Lung (tissue), 11 donors: ENCODE measurements at regions not wholly inside any gene's neighbourhood (a gene's known extent, or its start where the extent isn't known, plus 50 kb on each side); places are given as distances from the start of the nearest gene placed in this dataset.

ENCODE experiments used
- ATAC-seq: fragments of 200-7000 bp; cut with Tn5 transposase; one replicate; pipeline ENCODE4 v1.9.1; 2020; ENCODE audit warnings: moderate number of reproducible peaks; ENCODE audit not compliant: insufficient read depth, low FRiP score
- DNase-seq, 3 donors: peaks; one replicate each; pipeline ENCODE4 v3.0.0-alpha.2; 2013 to 2017
- H3K27ac ChIP-seq, 2 donors: one replicate each; pipeline ENCODE4 v1.5.1; 2013; ENCODE audit warnings: mild to moderate bottlenecking in 2 of 2, moderate library complexity in 2 of 2, control low read depth in 1 of 2, inconsistent platforms in 1 of 2, low read depth in 1 of 2, low read length in 1 of 2
- H3K27me3 ChIP-seq, 3 donors: one replicate each; pipeline ENCODE4 v1.5.1; 2013; ENCODE audit warnings: low read length in 2 of 3; ENCODE audit not compliant: control insufficient read depth in 3 of 3, insufficient read depth in 3 of 3
- H3K36me3 ChIP-seq, 4 donors: one replicate each; pipeline ENCODE4 v1.5.1; 2013; ENCODE audit warnings: low read length in 4 of 4, mild to moderate bottlenecking in 1 of 4, moderate library complexity in 1 of 4; ENCODE audit not compliant: control insufficient read depth in 4 of 4, insufficient read depth in 4 of 4
- H3K4me1 ChIP-seq, 5 donors: one replicate each; pipeline ENCODE4 v1.5.1; 2013; ENCODE audit warnings: low read length in 5 of 5, mild to moderate bottlenecking in 2 of 5, moderate library complexity in 1 of 5; ENCODE audit not compliant: control insufficient read depth in 5 of 5, insufficient read depth in 5 of 5
- H3K4me3 ChIP-seq: one replicate; pipeline ENCODE4 v1.5.1; 2013; ENCODE audit warnings: mild to moderate bottlenecking, control low read depth, moderate library complexity
- H3K9ac ChIP-seq, 2 donors: one replicate each; pipeline ENCODE4 v1.5.1; 2013; ENCODE audit warnings: low read length in 2 of 2, control low read depth in 1 of 2; ENCODE audit not compliant: insufficient read depth in 1 of 2
- H3K9me3 ChIP-seq, 4 donors: one replicate each; pipeline ENCODE4 v1.5.1; 2013; ENCODE audit warnings: low read length in 3 of 4, mild to moderate bottlenecking in 1 of 4, moderate library complexity in 1 of 4; ENCODE audit not compliant: control insufficient read depth in 4 of 4, insufficient read depth in 3 of 4
- CTCF ChIP-seq: IDR thresholded peaks from 2 replicates; pipeline ENCODE4 v1.5.1; 2012; ENCODE audit warnings: mild to moderate bottlenecking; ENCODE audit errors: control extremely low read depth, extremely low read depth
- WGBS, 2 donors: extraction: QIAGEN DNeasy Blood & Tissue Kit; methylation state at CpG; one replicate each; pipeline ENCODE4 v1.1.7; 2013; 5-methylcytosine and 5-hydroxymethylcytosine counted together
- donor health status: control.
- donor health status: control.
- donor health status: Bipolar disorder and iron deficiency.
- donor health status: healthy.
- donor health status: DM: yes; HTN: yes; CAD: no.

GRCh38 chr11:96607864-96608558, 218.2 kb downstream of the JRKL start:
- Histone ChIP-seq H3K36me3 (no peaks in the 10 kb centered on the region), H3K9me3 (no peaks in the 10 kb centered on the region), H3K4me1 (no peaks in the 10 kb centered on the region), H3K27ac (no peak overlapping the region), H3K27me3 (no peaks in the 10 kb centered on the region), H3K9ac (no peak overlapping the region), H3K4me3 (no peak overlapping the region)
- ATAC-seq (no peak), DNase-seq (no peak)
- TF ChIP-seq CTCF, result no peak
- WGBS, 2 donors, result 58 to 71% methylated on average over 4 of the region's 4 CpGs

GRCh38 chr11:96614101-96614500, 224.3 kb downstream of the JRKL start:
- H3K9ac ChIP-seq, result no peak overlapping the region
- H3K4me1 ChIP-seq, result no peaks in the 10 kb centered on the region
- no peak overlapping the region for H3K27ac ChIP-seq
- 83 to 90% methylated on average over 4 of the region's 4 CpGs for WGBS, 2 donors
- no peak for TF ChIP-seq CTCF
- DNase-seq, result no peak
- H3K9me3 ChIP-seq, result peaks cover 0 to 5% (median 0%) of the 10 kb centered on the region in 4 donors
- no peak for ATAC-seq
- no peaks in the 10 kb centered on the region for H3K36me3 ChIP-seq
- H3K27me3 ChIP-seq, result no peaks in the 10 kb centered on the region
- H3K4me3 ChIP-seq, result no peak overlapping the region

GRCh38 chr11:96614846-96615245, 225.0 kb downstream of the JRKL start:
- H3K9me3 ChIP-seq, result peaks cover 0 to 5% (median 0%) of the 10 kb centered on the region in 4 donors
- WGBS, 2 donors, result 71 to 81% methylated on average over 4 of the region's 4 CpGs
- DNase-seq, result no peak
- no peaks in the 10 kb centered on the region for H3K4me1 ChIP-seq
- H3K9ac ChIP-seq, result no peak overlapping the region
- no peak overlapping the region for H3K4me3 ChIP-seq
- ATAC-seq, result no peak
- no peak for TF ChIP-seq CTCF
- H3K27me3 ChIP-seq, result no peaks in the 10 kb centered on the region
- H3K36me3 ChIP-seq, result no peaks in the 10 kb centered on the region
- no peak overlapping the region for H3K27ac ChIP-seq
